ENCODE measurements at regions not wholly inside any gene's neighbourhood (a gene's known extent, or its start where the extent isn't known, plus 50 kb on each side); places are given as distances from the start of the nearest gene placed in this dataset.

GRCh38 chr5:25641124-25641523 lies 996.3 kb upstream of the CDH10 start:
- ChIA-PET POLR2A (no interaction called here), CTCF (no interaction called here)
- Mint-ChIP-seq H3K27ac (no peak overlapping the region), H3K9me3 (no peaks in the 10 kb centered on the region; the same call in 1 of the 2 replicates), H3K4me3 (no peak overlapping the region), H3K36me3 (no peaks in the 10 kb centered on the region), H3K4me1 (no peaks in the 10 kb centered on the region), H3K27me3 (ENCODE audit: low read depth) (no peaks in the 10 kb centered on the region)
- no peak for TF ChIP-seq JUN (CRISPR knock-in tag; IDR thresholded peaks at IDR 0.05)
- no peak for TF ChIP-seq TEAD1 (CRISPR knock-in tag; IDR thresholded peaks at IDR 0.05)
- no peak for TF ChIP-seq PRRX2 (CRISPR knock-in tag; IDR thresholded peaks at IDR 0.05)
- TF ChIP-seq ZNF232 (CRISPR knock-in tag; IDR thresholded peaks at IDR 0.05), result no peak
- TF ChIP-seq, protein P1, sequence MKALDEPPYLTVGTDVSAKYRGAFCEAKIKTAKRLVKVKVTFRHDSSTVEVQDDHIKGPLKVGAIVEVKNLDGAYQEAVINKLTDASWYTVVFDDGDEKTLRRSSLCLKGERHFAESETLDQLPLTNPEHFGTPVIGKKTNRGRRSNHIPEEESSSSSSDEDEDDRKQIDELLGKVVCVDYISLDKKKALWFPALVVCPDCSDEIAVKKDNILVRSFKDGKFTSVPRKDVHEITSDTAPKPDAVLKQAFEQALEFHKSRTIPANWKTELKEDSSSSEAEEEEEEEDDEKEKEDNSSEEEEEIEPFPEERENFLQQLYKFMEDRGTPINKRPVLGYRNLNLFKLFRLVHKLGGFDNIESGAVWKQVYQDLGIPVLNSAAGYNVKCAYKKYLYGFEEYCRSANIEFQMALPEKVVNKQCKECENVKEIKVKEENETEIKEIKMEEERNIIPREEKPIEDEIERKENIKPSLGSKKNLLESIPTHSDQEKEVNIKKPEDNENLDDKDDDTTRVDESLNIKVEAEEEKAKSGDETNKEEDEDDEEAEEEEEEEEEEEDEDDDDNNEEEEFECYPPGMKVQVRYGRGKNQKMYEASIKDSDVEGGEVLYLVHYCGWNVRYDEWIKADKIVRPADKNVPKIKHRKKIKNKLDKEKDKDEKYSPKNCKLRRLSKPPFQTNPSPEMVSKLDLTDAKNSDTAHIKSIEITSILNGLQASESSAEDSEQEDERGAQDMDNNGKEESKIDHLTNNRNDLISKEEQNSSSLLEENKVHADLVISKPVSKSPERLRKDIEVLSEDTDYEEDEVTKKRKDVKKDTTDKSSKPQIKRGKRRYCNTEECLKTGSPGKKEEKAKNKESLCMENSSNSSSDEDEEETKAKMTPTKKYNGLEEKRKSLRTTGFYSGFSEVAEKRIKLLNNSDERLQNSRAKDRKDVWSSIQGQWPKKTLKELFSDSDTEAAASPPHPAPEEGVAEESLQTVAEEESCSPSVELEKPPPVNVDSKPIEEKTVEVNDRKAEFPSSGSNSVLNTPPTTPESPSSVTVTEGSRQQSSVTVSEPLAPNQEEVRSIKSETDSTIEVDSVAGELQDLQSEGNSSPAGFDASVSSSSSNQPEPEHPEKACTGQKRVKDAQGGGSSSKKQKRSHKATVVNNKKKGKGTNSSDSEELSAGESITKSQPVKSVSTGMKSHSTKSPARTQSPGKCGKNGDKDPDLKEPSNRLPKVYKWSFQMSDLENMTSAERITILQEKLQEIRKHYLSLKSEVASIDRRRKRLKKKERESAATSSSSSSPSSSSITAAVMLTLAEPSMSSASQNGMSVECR (CRISPR knock-in tag; IDR thresholded peaks at IDR 0.05; ENCODE audit: borderline replicate concordance), result no peak
- no peak for TF ChIP-seq TCF7 (CRISPR knock-in tag; IDR thresholded peaks at IDR 0.05; ENCODE audit: low read depth)
- TF ChIP-seq, protein P2, sequence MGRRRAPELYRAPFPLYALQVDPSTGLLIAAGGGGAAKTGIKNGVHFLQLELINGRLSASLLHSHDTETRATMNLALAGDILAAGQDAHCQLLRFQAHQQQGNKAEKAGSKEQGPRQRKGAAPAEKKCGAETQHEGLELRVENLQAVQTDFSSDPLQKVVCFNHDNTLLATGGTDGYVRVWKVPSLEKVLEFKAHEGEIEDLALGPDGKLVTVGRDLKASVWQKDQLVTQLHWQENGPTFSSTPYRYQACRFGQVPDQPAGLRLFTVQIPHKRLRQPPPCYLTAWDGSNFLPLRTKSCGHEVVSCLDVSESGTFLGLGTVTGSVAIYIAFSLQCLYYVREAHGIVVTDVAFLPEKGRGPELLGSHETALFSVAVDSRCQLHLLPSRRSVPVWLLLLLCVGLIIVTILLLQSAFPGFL (CRISPR knock-in tag; IDR thresholded peaks at IDR 0.05; ENCODE audit: borderline replicate concordance), result no peak
- no peak for TF ChIP-seq ZBTB43 (CRISPR knock-in tag; IDR thresholded peaks at IDR 0.05)
- TF ChIP-seq SMAD3 (CRISPR knock-in tag; IDR thresholded peaks at IDR 0.05; ENCODE audit: borderline replicate concordance), result no peak
- TF ChIP-seq, protein P3, sequence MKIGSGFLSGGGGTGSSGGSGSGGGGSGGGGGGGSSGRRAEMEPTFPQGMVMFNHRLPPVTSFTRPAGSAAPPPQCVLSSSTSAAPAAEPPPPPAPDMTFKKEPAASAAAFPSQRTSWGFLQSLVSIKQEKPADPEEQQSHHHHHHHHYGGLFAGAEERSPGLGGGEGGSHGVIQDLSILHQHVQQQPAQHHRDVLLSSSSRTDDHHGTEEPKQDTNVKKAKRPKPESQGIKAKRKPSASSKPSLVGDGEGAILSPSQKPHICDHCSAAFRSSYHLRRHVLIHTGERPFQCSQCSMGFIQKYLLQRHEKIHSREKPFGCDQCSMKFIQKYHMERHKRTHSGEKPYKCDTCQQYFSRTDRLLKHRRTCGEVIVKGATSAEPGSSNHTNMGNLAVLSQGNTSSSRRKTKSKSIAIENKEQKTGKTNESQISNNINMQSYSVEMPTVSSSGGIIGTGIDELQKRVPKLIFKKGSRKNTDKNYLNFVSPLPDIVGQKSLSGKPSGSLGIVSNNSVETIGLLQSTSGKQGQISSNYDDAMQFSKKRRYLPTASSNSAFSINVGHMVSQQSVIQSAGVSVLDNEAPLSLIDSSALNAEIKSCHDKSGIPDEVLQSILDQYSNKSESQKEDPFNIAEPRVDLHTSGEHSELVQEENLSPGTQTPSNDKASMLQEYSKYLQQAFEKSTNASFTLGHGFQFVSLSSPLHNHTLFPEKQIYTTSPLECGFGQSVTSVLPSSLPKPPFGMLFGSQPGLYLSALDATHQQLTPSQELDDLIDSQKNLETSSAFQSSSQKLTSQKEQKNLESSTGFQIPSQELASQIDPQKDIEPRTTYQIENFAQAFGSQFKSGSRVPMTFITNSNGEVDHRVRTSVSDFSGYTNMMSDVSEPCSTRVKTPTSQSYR (CRISPR knock-in tag; IDR thresholded peaks at IDR 0.05), result no peak
- no peak for TF ChIP-seq ZNF138 (CRISPR knock-in tag; conservative IDR thresholded peaks at IDR 0.05)
- no peak for TF ChIP-seq CREM (CRISPR knock-in tag; IDR thresholded peaks at IDR 0.05)
- ATAC-seq, result no peak
- DNase-seq (ENCODE audit: low spot score), result no peak

DNA sequence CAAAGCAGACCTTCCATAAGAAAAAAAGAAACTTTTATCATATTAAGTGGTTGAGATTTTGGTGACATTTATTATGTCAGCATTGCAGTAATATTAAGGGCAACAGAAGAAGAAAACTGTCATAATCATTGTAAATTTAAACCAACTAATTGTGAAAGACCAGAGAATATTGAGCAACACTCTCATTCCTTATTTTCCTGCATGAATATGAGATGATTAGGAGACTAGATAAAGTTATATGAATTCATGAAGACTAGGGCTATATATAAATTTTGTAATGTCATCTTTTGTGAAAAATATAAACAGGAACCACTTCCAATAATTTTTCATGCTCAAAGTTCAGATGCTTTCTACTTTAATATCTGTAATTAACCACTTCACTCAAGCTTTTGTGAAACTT lies 974.5 kb upstream of the CDH10 start:
- Mint-ChIP-seq H3K27me3 (ENCODE audit: low read depth) (no peaks in the 10 kb centered on the region), H3K36me3 (peaks cover 9% of the 10 kb centered on the region)
- DNase-seq (ENCODE audit: low spot score), result no peak
- TF ChIP-seq GRHL2 (CRISPR knock-in tag; IDR thresholded peaks at IDR 0.05; ENCODE audit: insufficient replicate concordance, severe bottlenecking) (no peak), TEAD4 (CRISPR knock-in tag; IDR thresholded peaks at IDR 0.05) (no peak), CTCF (IDR thresholded peaks at IDR 0.05) (no peak), NR3C1 (CRISPR knock-in tag; conservative IDR thresholded peaks at IDR 0.05; ENCODE audit: low read depth) (no peak)
- TF ChIP-seq, protein P4, sequence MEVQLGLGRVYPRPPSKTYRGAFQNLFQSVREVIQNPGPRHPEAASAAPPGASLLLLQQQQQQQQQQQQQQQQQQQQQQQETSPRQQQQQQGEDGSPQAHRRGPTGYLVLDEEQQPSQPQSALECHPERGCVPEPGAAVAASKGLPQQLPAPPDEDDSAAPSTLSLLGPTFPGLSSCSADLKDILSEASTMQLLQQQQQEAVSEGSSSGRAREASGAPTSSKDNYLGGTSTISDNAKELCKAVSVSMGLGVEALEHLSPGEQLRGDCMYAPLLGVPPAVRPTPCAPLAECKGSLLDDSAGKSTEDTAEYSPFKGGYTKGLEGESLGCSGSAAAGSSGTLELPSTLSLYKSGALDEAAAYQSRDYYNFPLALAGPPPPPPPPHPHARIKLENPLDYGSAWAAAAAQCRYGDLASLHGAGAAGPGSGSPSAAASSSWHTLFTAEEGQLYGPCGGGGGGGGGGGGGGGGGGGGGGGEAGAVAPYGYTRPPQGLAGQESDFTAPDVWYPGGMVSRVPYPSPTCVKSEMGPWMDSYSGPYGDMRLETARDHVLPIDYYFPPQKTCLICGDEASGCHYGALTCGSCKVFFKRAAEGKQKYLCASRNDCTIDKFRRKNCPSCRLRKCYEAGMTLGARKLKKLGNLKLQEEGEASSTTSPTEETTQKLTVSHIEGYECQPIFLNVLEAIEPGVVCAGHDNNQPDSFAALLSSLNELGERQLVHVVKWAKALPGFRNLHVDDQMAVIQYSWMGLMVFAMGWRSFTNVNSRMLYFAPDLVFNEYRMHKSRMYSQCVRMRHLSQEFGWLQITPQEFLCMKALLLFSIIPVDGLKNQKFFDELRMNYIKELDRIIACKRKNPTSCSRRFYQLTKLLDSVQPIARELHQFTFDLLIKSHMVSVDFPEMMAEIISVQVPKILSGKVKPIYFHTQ (CRISPR knock-in tag; IDR thresholded peaks at IDR 0.05), result no peak
- TF ChIP-seq, protein P5, sequence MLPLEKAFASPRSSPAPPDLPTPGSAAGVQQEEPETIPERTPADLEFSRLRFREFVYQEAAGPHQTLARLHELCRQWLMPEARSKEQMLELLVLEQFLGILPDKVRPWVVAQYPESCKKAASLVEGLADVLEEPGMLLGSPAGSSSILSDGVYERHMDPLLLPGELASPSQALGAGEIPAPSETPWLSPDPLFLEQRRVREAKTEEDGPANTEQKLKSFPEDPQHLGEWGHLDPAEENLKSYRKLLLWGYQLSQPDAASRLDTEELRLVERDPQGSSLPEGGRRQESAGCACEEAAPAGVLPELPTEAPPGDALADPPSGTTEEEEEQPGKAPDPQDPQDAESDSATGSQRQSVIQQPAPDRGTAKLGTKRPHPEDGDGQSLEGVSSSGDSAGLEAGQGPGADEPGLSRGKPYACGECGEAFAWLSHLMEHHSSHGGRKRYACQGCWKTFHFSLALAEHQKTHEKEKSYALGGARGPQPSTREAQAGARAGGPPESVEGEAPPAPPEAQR (CRISPR knock-in tag; IDR thresholded peaks at IDR 0.05), result no peak

More for the DNA sequence above, 974.5 kb upstream of the CDH10 start:
- POLR2A ChIA-PET, result no interaction called here
- ATAC-seq, result no peak
- Mint-ChIP-seq H3K4me1 (no peaks in the 10 kb centered on the region), H3K4me3 (no peak overlapping the region), H3K9me3 (peaks cover 13% of the 10 kb centered on the region), H3K27ac (no peak overlapping the region)
- CTCF ChIA-PET, result no interaction called here

Data from WTC11 (cell line).